GM19463 (cell line): ENCODE measurements at regions not wholly inside any gene's neighbourhood (a gene's known extent, or its start where the extent isn't known, plus 50 kb on each side); places are given as distances from the start of the nearest gene placed in this dataset.

Experiments
- ATAC-seq: cut with Tn5 transposase; IDR thresholded peaks from one replicate; pipeline ENCODE4 v1.9.1; 2021; ENCODE audit warnings: mild to moderate bottlenecking, moderate library complexity; ENCODE audit not compliant: unreplicated experiment

DNA sequence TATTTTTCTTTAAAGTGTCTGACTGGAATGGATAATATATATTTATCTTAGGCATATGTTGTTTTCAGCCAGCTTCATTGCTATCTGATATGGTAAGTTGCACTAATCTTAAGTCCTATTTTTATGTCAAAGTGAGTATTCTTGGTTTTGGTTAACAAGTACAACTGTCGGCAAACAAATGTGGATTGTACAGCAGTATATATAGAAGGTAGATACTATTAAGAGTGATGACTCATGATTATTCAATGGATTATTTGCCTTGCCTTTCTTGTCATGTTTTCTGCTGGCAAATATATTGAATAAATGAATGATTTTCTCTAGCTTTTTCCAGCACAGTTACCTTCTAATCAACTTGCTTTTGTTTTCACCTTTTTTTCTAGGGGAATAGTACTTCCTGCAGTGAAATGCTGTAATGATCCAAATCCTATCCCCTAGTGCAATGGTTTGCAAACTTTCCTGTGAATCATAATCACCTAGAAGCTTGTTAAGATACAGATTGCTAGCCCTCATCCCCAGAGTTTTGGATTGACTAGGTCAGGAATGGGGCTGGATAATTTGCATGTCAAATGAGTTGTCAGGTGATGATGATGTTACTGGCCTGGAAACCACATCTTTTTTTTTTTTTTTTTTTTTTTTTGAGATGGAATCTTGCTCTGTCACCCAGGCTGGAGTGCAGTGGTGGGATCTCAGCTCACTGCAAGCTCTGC is 60.8 kb upstream of the ARRDC3 start:
- ATAC-seq: no peak

DNA sequence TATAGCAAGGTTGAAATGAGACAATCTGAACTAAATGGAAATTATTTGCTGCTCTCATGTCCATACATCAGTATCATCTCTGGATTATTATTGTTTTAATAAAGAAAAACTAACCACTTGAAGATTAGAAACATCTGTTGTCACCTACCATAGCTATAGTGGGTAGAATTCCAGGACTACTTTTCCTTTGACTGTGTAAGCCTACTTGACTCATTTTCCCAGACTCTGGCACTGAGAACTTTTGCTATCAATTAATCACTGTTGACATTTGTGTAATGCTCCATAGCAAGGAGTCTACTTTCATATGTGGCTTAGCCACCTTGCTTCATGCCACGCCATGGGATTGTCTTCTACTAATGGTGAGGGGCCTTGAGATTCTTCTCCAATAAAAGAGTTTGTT is 59.9 kb upstream of the ARRDC3 start:
- no peak for ATAC-seq

DNA sequence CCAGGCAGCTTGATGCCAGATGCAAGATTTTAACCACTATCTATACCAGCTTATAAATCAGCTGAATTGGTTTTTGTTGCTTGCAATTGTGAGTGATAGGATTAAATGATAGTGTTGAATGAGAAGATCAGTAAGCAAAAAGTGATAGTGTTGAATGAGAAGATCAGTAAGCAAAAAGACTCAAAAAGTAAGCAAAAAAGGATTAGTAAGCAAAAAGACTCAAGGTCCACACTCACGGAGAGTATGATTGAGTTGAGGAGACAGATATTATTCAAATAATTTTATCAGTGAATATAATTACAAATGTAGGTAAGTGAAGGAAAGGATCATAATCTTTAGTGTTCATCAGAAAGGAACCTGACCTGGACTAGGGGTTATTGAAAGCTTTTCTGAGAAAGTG is 58.0 kb upstream of the ARRDC3 start:
- ATAC-seq: no peak

DNA sequence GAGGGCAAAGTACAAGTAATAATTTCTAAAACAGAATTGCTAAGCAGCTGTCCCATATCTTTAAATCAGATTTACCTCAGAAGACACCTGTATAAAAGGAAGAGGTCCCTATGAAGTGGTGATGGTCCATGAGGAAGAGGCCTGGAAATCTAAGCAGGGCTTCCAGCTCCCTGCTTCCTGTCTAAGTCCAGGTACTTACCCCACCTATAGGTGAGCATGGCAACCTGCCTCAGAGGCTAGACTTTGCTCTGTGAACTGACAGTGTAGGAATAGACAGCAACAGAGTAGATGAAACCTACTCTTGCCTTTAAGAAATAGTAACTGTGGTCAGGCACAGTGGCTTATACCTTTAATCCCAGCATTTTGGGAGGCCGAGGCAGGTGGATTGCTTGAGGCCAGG is 55.8 kb upstream of the ARRDC3 start:
- no peak for ATAC-seq

DNA sequence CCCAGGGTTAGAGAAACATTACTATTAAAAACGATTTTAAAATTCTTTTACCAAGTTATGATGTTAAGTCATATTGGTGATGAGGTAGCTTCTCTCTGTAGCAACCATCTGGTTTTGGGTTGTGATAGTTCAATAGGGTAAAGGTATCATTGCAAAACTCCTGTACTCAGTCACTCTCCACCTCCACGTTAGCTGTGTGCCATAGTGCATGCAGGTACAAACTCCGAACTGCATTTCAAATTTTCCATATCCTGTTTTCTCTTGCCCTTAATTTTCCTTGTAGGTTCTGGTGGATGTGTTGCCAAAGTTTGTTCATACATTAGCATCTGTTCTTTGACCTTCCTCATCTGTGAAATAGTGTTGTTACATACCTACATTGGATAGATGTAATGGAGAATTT is 53.1 kb upstream of the ARRDC3 start:
- no peak for ATAC-seq

DNA sequence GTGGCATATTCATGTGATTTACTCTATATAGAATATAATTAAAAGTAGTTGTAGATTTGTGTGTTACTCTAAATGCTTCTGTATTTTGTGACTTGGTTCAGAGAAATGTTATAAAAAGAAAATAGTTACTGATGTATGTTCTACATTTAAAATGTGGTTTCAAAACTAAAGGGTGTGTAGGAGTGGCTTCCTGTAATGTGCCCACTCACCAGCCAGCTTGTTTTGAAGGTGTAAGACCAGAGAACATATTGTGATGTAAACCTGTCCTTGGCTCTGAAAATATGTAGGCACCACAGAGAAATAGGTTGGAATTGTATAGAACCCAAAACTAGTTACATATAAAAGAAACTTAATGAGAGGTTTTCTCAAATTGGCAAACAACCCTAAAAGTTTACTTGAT is 51.2 kb upstream of the ARRDC3 start:
- ATAC-seq: no peak

DNA sequence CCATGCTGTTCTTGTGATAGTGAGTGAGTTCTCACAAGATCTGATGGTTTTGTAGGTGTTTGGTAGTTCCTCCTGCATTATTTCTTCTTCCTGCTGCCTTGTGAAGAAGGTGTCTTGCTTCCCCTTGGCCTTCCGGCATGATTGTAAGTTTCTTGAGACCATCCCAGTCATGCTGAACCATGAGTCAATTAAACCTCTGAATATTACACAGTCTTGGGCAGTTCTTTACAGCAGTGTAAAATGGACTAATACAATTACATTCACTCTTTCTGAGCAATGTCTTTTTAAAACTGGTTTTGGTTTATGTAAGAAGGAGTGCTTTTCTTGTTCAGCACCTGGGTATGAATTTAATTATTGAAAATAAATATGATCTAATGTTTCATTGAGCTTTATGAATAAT is 50.7 kb upstream of the ARRDC3 start:
- no peak for ATAC-seq
